ENCODE measurements at regions not wholly inside any gene's neighbourhood (a gene's known extent, or its start where the extent isn't known, plus 50 kb on each side); places are given as distances from the start of the nearest gene placed in this dataset.

GRCh38 chr2:2673406-2673805, 342.3 kb upstream of the MYT1L start:
- no peak for TF ChIP-seq POLR2A (IDR thresholded peaks at IDR 0.05)
- TF ChIP-seq CTCF (IDR thresholded peaks at IDR 0.05): no peak

Data from body of pancreas (tissue), 4 donors.